B cell (primary cell): ENCODE measurements at regions not wholly inside any gene's neighbourhood (a gene's known extent, or its start where the extent isn't known, plus 50 kb on each side); places are given as distances from the start of the nearest gene placed in this dataset.

Experiments
- ATAC-seq: fragments of 200-7000 bp; cut with Tn5 transposase; one replicate; pipeline ENCODE4 v1.10.0; 2021; ENCODE audit warnings: low read depth, mild to moderate bottlenecking, moderate number of reproducible peaks, moderate library complexity
- CTCF ChIA-PET: fragments of 350-600 bp; sonication (Branson Sonifier 250); formaldehyde crosslinking; loops from one replicate; lab custom pipeline; 2021; ENCODE audit warnings: antibody characterized with exemption, inconsistent platforms; lab: Charles Lee
- POLR2A ChIA-PET: fragments of 350-600 bp; sonication (Branson Sonifier 250); formaldehyde crosslinking; loops from one replicate; lab custom pipeline; 2021; ENCODE audit warnings: antibody characterized with exemption; lab: Charles Lee
- DNase-seq: peaks from one replicate; pipeline ENCODE4 v3.0.0; 2013
- H2AFZ ChIP-seq: 2 replicates; pipeline ENCODE4 v1.6.1; 2012; ENCODE audit warnings: mild to moderate bottlenecking, low read depth, low read length; ENCODE audit not compliant: insufficient read depth, poor library complexity, severe bottlenecking
- H3K27ac ChIP-seq, 2 donors: 1 replicate in 1 of 2; 2 replicates in 1 of 2; pipeline ENCODE4 v1.5.1; 2012 to 2013; ENCODE audit warnings: low read length in 2 of 2, mild to moderate bottlenecking in 2 of 2, moderate library complexity in 1 of 2
- H3K27me3 ChIP-seq, 4 experiments: fragments of 200-600 bp in 1 of 4; sonication (generic) in 1 of 4; replicated peaks in 1 of 4; 1 replicate in 2 of 4; 2 replicates in 2 of 4; pipeline versions ENCODE4 v1.6.1 to v1.7.0; 2013 to 2016; ENCODE audit warnings: low read length in 3 of 4, mild to moderate bottlenecking in 2 of 4, mixed read lengths in 1 of 4, moderate library complexity in 1 of 4; ENCODE audit not compliant: insufficient read depth in 4 of 4, control insufficient read depth in 3 of 4; ENCODE audit errors: control extremely low read depth in 1 of 4
- H3K36me3 ChIP-seq, 2 experiments: replicated peaks in 1 of 2; 1 replicate in 1 of 2; 2 replicates in 1 of 2; pipeline versions ENCODE4 v1.6.1 to v1.7.1; 2013; ENCODE audit warnings: low read length in 1 of 2; ENCODE audit not compliant: insufficient read depth in 2 of 2, control insufficient read depth in 1 of 2; ENCODE audit errors: control extremely low read depth in 1 of 2, extremely low read depth in 1 of 2
- H3K4me1 ChIP-seq, 2 donors: fragments of 200-600 bp in 1 of 2; sonication (generic) in 1 of 2; 1 replicate in 1 of 2; 2 replicates in 1 of 2; pipeline versions ENCODE4 v1.5.1 to v1.6.1; 2013 to 2017; ENCODE audit warnings: low read length in 2 of 2; ENCODE audit not compliant: control insufficient read depth in 2 of 2, insufficient read depth in 2 of 2
- H3K4me2 ChIP-seq: replicated peaks from 2 replicates; pipeline ENCODE3; 2012; ENCODE audit warnings: mild to moderate bottlenecking, low read depth, low read length; ENCODE audit not compliant: poor library complexity, severe bottlenecking
- H3K4me3 ChIP-seq, 5 experiments: fragments of 200-600 bp in 1 of 5; sonication (generic) in 1 of 5; 1 replicate in 3 of 5; 2 replicates in 2 of 5; pipeline versions ENCODE4 v1.5.1 to v1.7.0; 2011 to 2016; ENCODE audit warnings: low read length in 4 of 5, mild to moderate bottlenecking in 4 of 5, low read depth in 2 of 5, control low read depth in 1 of 5, moderate library complexity in 1 of 5; ENCODE audit not compliant: insufficient read depth in 1 of 5; ENCODE audit errors: control extremely low read depth in 1 of 5, extremely low read depth in 1 of 5
- H3K79me2 ChIP-seq: fragments of 200-600 bp; sonication (generic); one replicate; pipeline ENCODE4 v1.6.0; 2016; ENCODE audit warnings: low read length; ENCODE audit not compliant: control insufficient read depth, insufficient read depth
- H3K9ac ChIP-seq: fragments of 200-600 bp; sonication (generic); 2 replicates; pipeline ENCODE4 v1.6.1; 2017; ENCODE audit warnings: mild to moderate bottlenecking, low read length, moderate library complexity
- H3K9me3 ChIP-seq, 3 donors: one replicate each; pipeline versions ENCODE4 v1.6.1 to v1.7.1; 2013; ENCODE audit warnings: low read length in 2 of 3; ENCODE audit not compliant: control insufficient read depth in 2 of 3, insufficient read depth in 1 of 3; ENCODE audit errors: control extremely low read depth in 1 of 3
- H4K20me1 ChIP-seq: 2 replicates; pipeline ENCODE4 v1.6.0; 2012; ENCODE audit warnings: mild to moderate bottlenecking, low read length; ENCODE audit not compliant: insufficient read depth, control insufficient read depth, poor library complexity, severe bottlenecking
- H3K27ac Mint-ChIP-seq: one replicate; pipeline ENCODE4 v1.8.0; 2021; ENCODE audit warnings: mixed read lengths
- H3K27me3 Mint-ChIP-seq: one replicate; pipeline ENCODE4 v1.8.0; 2021; ENCODE audit warnings: mixed read lengths
- H3K4me1 Mint-ChIP-seq: one replicate; pipeline ENCODE4 v1.8.0; 2021; ENCODE audit warnings: mixed read lengths
- H3K4me3 Mint-ChIP-seq: one replicate; pipeline ENCODE4 v1.8.0; 2021; ENCODE audit warnings: mixed read lengths
- H3K9me3 Mint-ChIP-seq: one replicate; pipeline ENCODE4 v1.8.0; 2022; ENCODE audit warnings: mixed read lengths; ENCODE audit not compliant: insufficient read depth
- CTCF ChIP-seq: fragments of 200-600 bp; IDR thresholded peaks from one replicate; pipeline ENCODE4 v1.8.0; 2022; ENCODE audit warnings: antibody characterized with exemption, mild to moderate bottlenecking
- EZH2 ChIP-seq: IDR thresholded peaks from 2 replicates; pipeline ENCODE4 v1.6.1; 2012; ENCODE audit warnings: borderline replicate concordance, low read depth, mild to moderate bottlenecking, moderate library complexity, low read length; ENCODE audit not compliant: insufficient read depth, poor library complexity, severe bottlenecking
- WGBS: methylation state at CpG from one replicate; pipeline ENCODE4 v1.1.5; 2013; ENCODE audit warnings: missing lambda C conversion rate; ENCODE audit not compliant: insufficient coverage; 5-methylcytosine and 5-hydroxymethylcytosine counted together
- intact Hi-C: fragments of 100-400 bp; cut with micrococcal nuclease; formaldehyde crosslinking; loops from one replicate; pipeline ENCODE4 v1.10.0; 2022

GRCh38 chr4:135238940-135239339, 1037.4 kb upstream of the PABPC4L start:
- no peak for TF ChIP-seq CTCF
- no peak for TF ChIP-seq EZH2
- ChIA-PET POLR2A (no interaction called here), CTCF (no interaction called here)
- H3K9me3 Mint-ChIP-seq, result no peaks in the 10 kb centered on the region
- no peaks in the 10 kb centered on the region for H3K27me3 ChIP-seq
- H3K9ac ChIP-seq, result no peak overlapping the region
- DNase-seq (no peak), ATAC-seq (no peak)
- no peaks in the 10 kb centered on the region for H4K20me1 ChIP-seq
- H3K4me3 Mint-ChIP-seq, result no peak overlapping the region
- no peaks in the 10 kb centered on the region for H3K79me2 ChIP-seq
- H3K27ac Mint-ChIP-seq, result no peak overlapping the region
- H3K4me1 Mint-ChIP-seq, result no peaks in the 10 kb centered on the region
- no peak overlapping the region for H3K27ac ChIP-seq
- no peaks in the 10 kb centered on the region for H3K36me3 ChIP-seq
- intact Hi-C loops, result no loop called here
- no peaks in the 10 kb centered on the region for H3K9me3 ChIP-seq
- no peaks in the 10 kb centered on the region for H3K27me3 Mint-ChIP-seq
- H3K4me2 ChIP-seq, result no peak overlapping the region
- 71% methylated on average over 2 of the region's 3 CpGs for WGBS
- no peak overlapping the region for H2AFZ ChIP-seq
- no peaks in the 10 kb centered on the region for H3K4me1 ChIP-seq
- no peak overlapping the region for H3K4me3 ChIP-seq

GRCh38 chr4:135236048-135236447, 1034.5 kb upstream of the PABPC4L start:
- H3K79me2 ChIP-seq, result no peaks in the 10 kb centered on the region
- no peaks in the 10 kb centered on the region for H4K20me1 ChIP-seq
- DNase-seq (no peak), ATAC-seq (no peak)
- H3K27ac ChIP-seq, result no peak overlapping the region
- ChIA-PET POLR2A (no interaction called here), CTCF (no interaction called here)
- no peaks in the 10 kb centered on the region for H3K36me3 ChIP-seq
- H3K9me3 ChIP-seq, result no peaks in the 10 kb centered on the region
- no peak overlapping the region for H3K4me3 Mint-ChIP-seq
- H3K27me3 Mint-ChIP-seq, result no peaks in the 10 kb centered on the region
- no peak for TF ChIP-seq EZH2
- no peak for TF ChIP-seq CTCF
- H3K9me3 Mint-ChIP-seq, result no peaks in the 10 kb centered on the region
- H3K4me3 ChIP-seq, result no peak overlapping the region
- WGBS, result no CpG with 5 or more reads among the region's 1 CpG
- H3K9ac ChIP-seq, result no peak overlapping the region
- no peaks in the 10 kb centered on the region for H3K27me3 ChIP-seq
- H3K4me2 ChIP-seq, result no peak overlapping the region
- intact Hi-C loops, result no loop called here
- no peaks in the 10 kb centered on the region for H3K4me1 Mint-ChIP-seq
- no peak overlapping the region for H2AFZ ChIP-seq
- no peaks in the 10 kb centered on the region for H3K4me1 ChIP-seq
- H3K27ac Mint-ChIP-seq, result no peak overlapping the region
